Activated T-helper 2 cell treated with anti-CD3 and anti-CD28 coated beads, Interferon-gamma antibody, Interleukin-2, Interleukin-4, amounts not matched to agents 10 μg/mL and 5 μg/mL and 100 μg/mL, durations not matched to agents 14 hours and 24 hours and 36 hours (primary cell): ENCODE measurements at regions not wholly inside any gene's neighbourhood (a gene's known extent, or its start where the extent isn't known, plus 50 kb on each side); places are given as distances from the start of the nearest gene placed in this dataset.
"Not testable (repeated sequence)": the region's sequence is repeated elsewhere in the genome, so short reads cannot be mapped to it uniquely, and the experiment has no call there.

Experiments
- DNase-seq: peaks from one replicate; pipeline ENCODE4 v3.0.0; 2021; ENCODE audit warnings: low spot score
- H3K27ac Mint-ChIP-seq: one replicate; pipeline ENCODE4 v1.8.0; 2021; ENCODE audit warnings: mixed read lengths
- H3K27me3 Mint-ChIP-seq: one replicate; pipeline ENCODE4 v1.8.0; 2021; ENCODE audit warnings: low read depth, mixed read lengths
- H3K36me3 Mint-ChIP-seq: one replicate; pipeline ENCODE4 v1.8.0; 2021; ENCODE audit warnings: low read depth, mixed read lengths
- H3K4me1 Mint-ChIP-seq: one replicate; pipeline ENCODE4 v1.8.0; 2021; ENCODE audit warnings: low read depth, mixed read lengths
- H3K4me3 Mint-ChIP-seq: one replicate; pipeline ENCODE4 v1.8.0; 2021; ENCODE audit warnings: low read depth, mild to moderate bottlenecking, moderate library complexity, mixed read lengths
- H3K9me3 Mint-ChIP-seq: one replicate; pipeline ENCODE4 v1.8.0; 2021; ENCODE audit warnings: mixed read lengths
- intact Hi-C: fragments of 100-400 bp; cut with micrococcal nuclease; formaldehyde crosslinking; loops from one replicate; pipeline ENCODE4 v1.15.1; 2023

- intact Hi-C loops, result no loop called here
- no peak for DNase-seq
- Mint-ChIP-seq H3K36me3 (no peaks in the 10 kb centered on the region), H3K4me1 (peaks cover 11% of the 10 kb centered on the region), H3K4me3 (no peak overlapping the region), H3K9me3 (no peaks in the 10 kb centered on the region), H3K27me3 (no peaks in the 10 kb centered on the region), H3K27ac (no peak overlapping the region)
Observed at GRCh38 chr20:1845163-1845523, 50.1 kb upstream of the SIRPA start.

GRCh38 chr20:1844325-1845162 lies 50.7 kb upstream of the SIRPA start:
- Mint-ChIP-seq H3K36me3 (no peaks in the 10 kb centered on the region), H3K9me3 (no peaks in the 10 kb centered on the region), H3K27me3 (no peaks in the 10 kb centered on the region), H3K4me3 (no peak overlapping the region), H3K27ac (no peak overlapping the region), H3K4me1 (peaks cover 9% of the 10 kb centered on the region)
- DNase-seq, result no peak
- intact Hi-C loops, result no loop called here

GRCh38 chr20:1842281-1842680 lies 52.9 kb upstream of the SIRPA start:
- H3K27me3 Mint-ChIP-seq, result no peaks in the 10 kb centered on the region
- H3K36me3 Mint-ChIP-seq, result no peaks in the 10 kb centered on the region
- H3K4me1 Mint-ChIP-seq, result peaks cover 9% of the 10 kb centered on the region
- no peak overlapping the region for H3K27ac Mint-ChIP-seq
- H3K9me3 Mint-ChIP-seq, result no peaks in the 10 kb centered on the region
- intact Hi-C loops, result no loop called here
- DNase-seq, result no peak
- H3K4me3 Mint-ChIP-seq, result no peak overlapping the region

GRCh38 chr20:1841554-1842140 lies 53.6 kb upstream of the SIRPA start:
- Mint-ChIP-seq H3K27ac (no peak overlapping the region), H3K36me3 (no peaks in the 10 kb centered on the region), H3K4me3 (no peak overlapping the region), H3K4me1 (peaks cover 9% of the 10 kb centered on the region), H3K9me3 (no peaks in the 10 kb centered on the region), H3K27me3 (peaks cover 3% of the 10 kb centered on the region)
- no peak for DNase-seq
- intact Hi-C loops, result no loop called here

- Mint-ChIP-seq H3K4me3 (no peak overlapping the region), H3K4me1 (peaks cover 9% of the 10 kb centered on the region), H3K27me3 (peaks cover 4% of the 10 kb centered on the region), H3K9me3 (no peaks in the 10 kb centered on the region), H3K27ac (no peak overlapping the region), H3K36me3 (no peaks in the 10 kb centered on the region)
- DNase-seq, result no peak
- intact Hi-C loops, result no loop called here
Observed at GRCh38 chr20:1840817-1841553, 54.2 kb upstream of the SIRPA start.

- DNase-seq, intact Hi-C loops, H3K27ac Mint-ChIP-seq, H3K4me1 Mint-ChIP-seq, H3K9me3 Mint-ChIP-seq, H3K36me3 Mint-ChIP-seq, H3K27me3 Mint-ChIP-seq, H3K4me3 Mint-ChIP-seq: not testable (repeated sequence)
Observed at GRCh38 chr20:1839376-1840317, 55.6 kb upstream of the SIRPA start.

- intact Hi-C loops, result no loop called here
- Mint-ChIP-seq H3K9me3 (no peaks in the 10 kb centered on the region), H3K4me3 (no peak overlapping the region), H3K27ac (no peak overlapping the region), H3K36me3 (no peaks in the 10 kb centered on the region), H3K27me3 (peaks cover 6% of the 10 kb centered on the region), H3K4me1 (no peaks in the 10 kb centered on the region)
- DNase-seq, result no peak
Observed at GRCh38 chr20:1838556-1839279, 56.5 kb upstream of the SIRPA start.

- H3K9me3 Mint-ChIP-seq, result no peaks in the 10 kb centered on the region
- peaks cover 6% of the 10 kb centered on the region for H3K27me3 Mint-ChIP-seq
- DNase-seq, result no peak
- H3K4me3 Mint-ChIP-seq, result no peak overlapping the region
- H3K36me3 Mint-ChIP-seq, result no peaks in the 10 kb centered on the region
- H3K27ac Mint-ChIP-seq, result no peak overlapping the region
- H3K4me1 Mint-ChIP-seq, result no peaks in the 10 kb centered on the region
- intact Hi-C loops, result no loop called here
Observed at GRCh38 chr20:1835186-1836035, 59.8 kb upstream of the SIRPA start.

- Mint-ChIP-seq H3K4me3 (no peak overlapping the region), H3K27me3 (peaks cover 6% of the 10 kb centered on the region), H3K27ac (no peak overlapping the region), H3K9me3 (no peaks in the 10 kb centered on the region), H3K4me1 (no peaks in the 10 kb centered on the region), H3K36me3 (no peaks in the 10 kb centered on the region)
- intact Hi-C loops, result no loop called here
- DNase-seq, result no peak
Observed at GRCh38 chr20:1833728-1834726, 61.2 kb upstream of the SIRPA start.

- no peak for DNase-seq
- intact Hi-C loops, result no loop called here
- Mint-ChIP-seq H3K27ac (no peak overlapping the region), H3K36me3 (no peaks in the 10 kb centered on the region), H3K4me3 (no peak overlapping the region), H3K4me1 (no peaks in the 10 kb centered on the region), H3K27me3 (peaks cover 6% of the 10 kb centered on the region), H3K9me3 (no peaks in the 10 kb centered on the region)
Observed at GRCh38 chr20:1833216-1833615, 62.0 kb upstream of the SIRPA start.
